ENCODE measurements at regions not wholly inside any gene's neighbourhood (a gene's known extent, or its start where the extent isn't known, plus 50 kb on each side); places are given as distances from the start of the nearest gene placed in this dataset.

DNA sequence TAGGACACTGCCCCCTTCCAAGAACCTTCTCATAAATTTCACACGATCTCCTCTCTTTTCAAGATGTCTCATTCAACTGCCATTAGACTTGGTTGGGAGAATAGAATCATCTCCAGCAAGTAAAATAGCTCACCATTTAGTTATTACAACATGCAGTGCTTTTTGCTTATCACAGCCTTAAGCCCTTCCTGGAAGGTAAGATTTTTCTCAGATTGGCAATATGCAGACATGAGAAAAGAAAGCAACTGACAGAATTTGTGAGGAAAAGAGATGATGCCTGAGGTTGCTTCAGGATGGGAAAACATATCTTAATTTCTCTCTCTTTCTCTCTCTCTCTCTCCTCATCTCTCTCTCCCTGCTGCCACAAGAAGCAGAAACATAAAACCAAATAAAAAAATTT lies 855.1 kb upstream of the ACVR2A start:
- TF ChIP-seq, protein P1, sequence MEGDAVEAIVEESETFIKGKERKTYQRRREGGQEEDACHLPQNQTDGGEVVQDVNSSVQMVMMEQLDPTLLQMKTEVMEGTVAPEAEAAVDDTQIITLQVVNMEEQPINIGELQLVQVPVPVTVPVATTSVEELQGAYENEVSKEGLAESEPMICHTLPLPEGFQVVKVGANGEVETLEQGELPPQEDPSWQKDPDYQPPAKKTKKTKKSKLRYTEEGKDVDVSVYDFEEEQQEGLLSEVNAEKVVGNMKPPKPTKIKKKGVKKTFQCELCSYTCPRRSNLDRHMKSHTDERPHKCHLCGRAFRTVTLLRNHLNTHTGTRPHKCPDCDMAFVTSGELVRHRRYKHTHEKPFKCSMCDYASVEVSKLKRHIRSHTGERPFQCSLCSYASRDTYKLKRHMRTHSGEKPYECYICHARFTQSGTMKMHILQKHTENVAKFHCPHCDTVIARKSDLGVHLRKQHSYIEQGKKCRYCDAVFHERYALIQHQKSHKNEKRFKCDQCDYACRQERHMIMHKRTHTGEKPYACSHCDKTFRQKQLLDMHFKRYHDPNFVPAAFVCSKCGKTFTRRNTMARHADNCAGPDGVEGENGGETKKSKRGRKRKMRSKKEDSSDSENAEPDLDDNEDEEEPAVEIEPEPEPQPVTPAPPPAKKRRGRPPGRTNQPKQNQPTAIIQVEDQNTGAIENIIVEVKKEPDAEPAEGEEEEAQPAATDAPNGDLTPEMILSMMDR (IDR thresholded peaks at IDR 0.05): no peak
- no peak for TF ChIP-seq POLR2A (IDR thresholded peaks at IDR 0.05)
- TF ChIP-seq POLR2AphosphoS5 (IDR thresholded peaks at IDR 0.05): no peak
- no peak for DNase-seq (ENCODE audit: low spot score in 2 of 2)
- Histone ChIP-seq H3K4me3 (no peak overlapping the region), H3K9me3 (no peaks in the 10 kb centered on the region), H3K27me3 (no peaks in the 10 kb centered on the region), H3K4me1 (peaks cover 0 to 3% of the 10 kb centered on the region in 2 donors), H3K27ac (no peak overlapping the region), H3K36me3 (no peaks in the 10 kb centered on the region)
- intact Hi-C loops (cut with DNase I; ENCODE audit: low total_unique reads): no loop called here

DNA sequence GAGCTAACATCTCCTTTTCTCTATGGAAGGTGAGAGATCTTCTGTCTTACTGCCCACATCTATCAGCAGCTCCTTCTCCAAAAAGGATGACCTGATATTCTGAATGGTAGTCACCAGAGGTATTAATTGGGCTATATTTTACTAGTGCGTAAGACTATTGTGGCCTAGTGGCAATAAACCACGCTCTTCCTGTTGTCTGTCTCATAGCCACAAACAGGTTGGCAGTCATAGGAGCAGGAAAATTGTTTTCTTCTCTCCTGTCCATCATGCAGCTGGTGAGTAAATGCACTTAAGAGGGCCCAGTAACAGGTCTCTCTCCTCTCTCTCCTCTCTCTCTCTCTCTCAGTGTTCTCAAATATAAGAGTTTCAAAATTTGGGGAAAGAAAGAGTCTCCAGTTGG lies 856.8 kb upstream of the ACVR2A start:
- TF ChIP-seq, protein P1 (IDR thresholded peaks at IDR 0.05): no peak
- no peak for TF ChIP-seq POLR2AphosphoS5 (IDR thresholded peaks at IDR 0.05)
- TF ChIP-seq POLR2A (IDR thresholded peaks at IDR 0.05): no peak
- no peak for DNase-seq (ENCODE audit: low spot score in 2 of 2)
- H3K27ac ChIP-seq: no peak overlapping the region
- intact Hi-C loops (cut with DNase I; ENCODE audit: low total_unique reads): no loop called here
- no peaks in the 10 kb centered on the region for H3K9me3 ChIP-seq
- H3K36me3 ChIP-seq: no peaks in the 10 kb centered on the region
- H3K4me3 ChIP-seq: no peak overlapping the region
- peaks cover 0 to 3% of the 10 kb centered on the region in 2 donors for H3K4me1 ChIP-seq
- H3K27me3 ChIP-seq: no peaks in the 10 kb centered on the region

GRCh38 chr2:146986161-146986560 lies 858.7 kb upstream of the ACVR2A start:
- intact Hi-C loops (cut with DNase I; ENCODE audit: low total_unique reads): no loop called here
- no peak for TF ChIP-seq POLR2AphosphoS5 (IDR thresholded peaks at IDR 0.05)
- TF ChIP-seq, protein P1 (IDR thresholded peaks at IDR 0.05): no peak
- TF ChIP-seq POLR2A (IDR thresholded peaks at IDR 0.05): no peak
- Histone ChIP-seq H3K4me3 (peak overlapping the region in 1 of 3 donors; percentile 10), H3K36me3 (no peaks in the 10 kb centered on the region), H3K27me3 (no peaks in the 10 kb centered on the region), H3K4me1 (peaks cover 0 to 3% of the 10 kb centered on the region in 2 donors), H3K9me3 (no peaks in the 10 kb centered on the region), H3K27ac (peak overlapping the region; percentile 70 to 72)
- no peak for DNase-seq (ENCODE audit: low spot score in 2 of 2)

GRCh38 chr2:146985753-146986152 lies 859.1 kb upstream of the ACVR2A start:
- H3K27me3 ChIP-seq: no peaks in the 10 kb centered on the region
- peaks cover 0 to 3% of the 10 kb centered on the region in 2 donors for H3K4me1 ChIP-seq
- peak overlapping the region; percentile 70 to 72 for H3K27ac ChIP-seq
- DNase-seq (ENCODE audit: low spot score in 2 of 2): no peak
- TF ChIP-seq, protein P1 (IDR thresholded peaks at IDR 0.05): no peak
- TF ChIP-seq POLR2AphosphoS5 (IDR thresholded peaks at IDR 0.05) (no peak), POLR2A (IDR thresholded peaks at IDR 0.05) (no peak)
- intact Hi-C loops (cut with DNase I; ENCODE audit: low total_unique reads): no loop called here
- peak overlapping the region in 1 of 3 donors; percentile 10 for H3K4me3 ChIP-seq
- H3K9me3 ChIP-seq: no peaks in the 10 kb centered on the region
- no peaks in the 10 kb centered on the region for H3K36me3 ChIP-seq

DNA sequence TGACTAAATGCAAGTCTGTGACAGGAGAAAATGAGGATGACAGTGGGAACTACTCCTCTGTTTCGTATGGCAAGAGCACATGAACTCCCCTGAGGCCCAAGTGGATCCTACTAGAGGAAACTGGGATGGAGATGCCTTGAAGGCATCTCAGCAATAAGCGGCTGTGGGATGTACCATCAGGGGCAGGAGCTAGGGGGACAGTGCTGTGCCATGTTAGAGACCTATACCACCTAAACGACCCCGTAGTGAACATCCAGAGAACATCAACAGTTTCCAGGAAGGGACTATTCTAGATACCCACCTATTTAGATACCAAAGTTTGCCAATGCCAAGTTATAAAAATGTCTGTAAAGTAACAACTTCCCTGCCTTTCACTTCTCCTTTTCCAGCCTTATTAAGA lies 860.8 kb upstream of the ACVR2A start:
- intact Hi-C loops (cut with DNase I; ENCODE audit: low total_unique reads): no loop called here
- Histone ChIP-seq H3K36me3 (no peaks in the 10 kb centered on the region), H3K4me3 (no peak overlapping the region), H3K4me1 (peaks cover 0 to 3% of the 10 kb centered on the region in 2 donors), H3K27me3 (no peaks in the 10 kb centered on the region), H3K9me3 (no peaks in the 10 kb centered on the region), H3K27ac (peak overlapping the region; percentile 72 to 74)
- DNase-seq (ENCODE audit: low spot score in 2 of 2): no peak
- TF ChIP-seq POLR2A (IDR thresholded peaks at IDR 0.05): no peak
- TF ChIP-seq, protein P1 (IDR thresholded peaks at IDR 0.05): no peak
- no peak for TF ChIP-seq POLR2AphosphoS5 (IDR thresholded peaks at IDR 0.05)
